Dendritic cell treated with granulocyte-macrophage colony-stimulating factor and Interleukin-4, amounts not matched to agents 40 ng/mL and 50 ng/mL, for 4 days (primary cell): ENCODE measurements at regions not wholly inside any gene's neighbourhood (a gene's known extent, or its start where the extent isn't known, plus 50 kb on each side); places are given as distances from the start of the nearest gene placed in this dataset.
A peak's percentile ranks its signal among the peaks of the same experiment; 100 is the strongest.

Source experiments
- H3K27ac Mint-ChIP-seq: one replicate; pipeline ENCODE4 v1.8.0; 2022; ENCODE audit warnings: mild to moderate bottlenecking, mixed read lengths
- H3K27me3 Mint-ChIP-seq: one replicate; pipeline ENCODE4 v1.8.0; 2022; ENCODE audit warnings: mild to moderate bottlenecking, mixed read lengths
- H3K36me3 Mint-ChIP-seq: one replicate; pipeline ENCODE4 v1.8.0; 2022; ENCODE audit warnings: low read depth, mixed read lengths
- H3K4me1 Mint-ChIP-seq: one replicate; pipeline ENCODE4 v1.8.0; 2022; ENCODE audit warnings: low read depth, mixed read lengths
- H3K4me3 Mint-ChIP-seq: one replicate; pipeline ENCODE4 v1.8.0; 2022; ENCODE audit warnings: mild to moderate bottlenecking, moderate library complexity, mixed read lengths
- H3K9me3 Mint-ChIP-seq: one replicate; pipeline ENCODE4 v1.8.0; 2022; ENCODE audit warnings: mixed read lengths
- intact Hi-C: fragments of 100-400 bp; cut with micrococcal nuclease; formaldehyde crosslinking; loops from one replicate; pipeline ENCODE4 v1.15.0; 2022

DNA sequence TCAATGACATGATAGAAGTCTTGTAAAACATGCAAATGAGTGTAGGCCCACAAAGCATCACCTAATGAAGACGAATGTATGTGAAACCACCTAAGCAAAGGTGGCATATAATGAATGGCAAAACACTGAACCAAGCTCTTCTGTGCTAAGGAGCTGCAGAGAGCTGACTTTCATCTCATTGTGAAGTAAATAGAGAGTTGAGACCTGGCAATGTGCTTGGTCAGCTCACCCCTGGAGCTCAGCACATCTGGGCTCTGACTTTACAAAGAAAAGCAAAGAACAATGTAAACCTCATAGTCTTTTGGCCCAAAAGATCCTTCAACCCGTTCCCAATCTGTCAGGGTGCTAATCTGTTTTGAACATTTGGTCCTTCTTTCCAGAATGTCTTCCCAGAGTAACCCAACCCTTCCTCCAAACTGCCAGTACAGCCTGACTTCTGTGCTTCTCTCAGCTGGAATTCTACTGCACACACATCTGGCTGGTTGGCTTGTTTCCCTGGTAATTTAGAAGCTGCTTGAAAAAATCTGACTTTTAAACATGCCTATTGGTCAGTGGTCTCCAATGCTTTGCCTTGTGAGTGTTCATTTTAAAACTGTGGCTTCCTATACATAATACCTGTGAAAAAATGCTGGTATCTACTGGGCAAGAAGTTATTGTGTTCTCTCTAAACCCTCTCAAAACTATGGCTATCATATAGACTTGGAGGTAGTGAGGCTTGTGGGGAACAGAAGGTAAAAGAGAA is 101.7 kb downstream of the CD200R1L start:
- Mint-ChIP-seq H3K4me3 (no peak overlapping the region), H3K27ac (no peak overlapping the region), H3K27me3 (no peaks in the 10 kb centered on the region), H3K9me3 (no peaks in the 10 kb centered on the region), H3K36me3 (no peaks in the 10 kb centered on the region), H3K4me1 (peaks cover 36% of the 10 kb centered on the region)
- intact Hi-C loops = no loop called here

DNA sequence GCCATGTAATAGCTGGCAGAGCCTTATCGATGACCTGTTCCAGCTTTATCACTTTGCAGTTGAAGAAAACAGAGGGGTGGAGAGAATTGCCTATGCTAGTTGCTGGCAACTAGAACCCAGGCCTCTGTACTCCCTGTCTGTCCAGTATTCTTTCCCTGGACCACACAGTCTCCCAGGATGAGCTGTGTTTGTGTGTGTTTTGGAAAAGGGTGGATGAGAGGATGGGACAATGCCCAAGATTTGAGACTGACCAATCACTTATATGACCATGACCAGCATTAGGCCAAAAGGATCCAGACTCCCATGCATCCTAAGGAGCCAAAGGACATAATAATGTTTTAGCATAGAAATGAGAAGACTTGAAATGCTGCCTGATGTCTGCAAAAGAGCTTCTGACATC is 102.6 kb downstream of the CD200R1L start:
- intact Hi-C loops = no loop called here
- no peak overlapping the region for H3K27ac Mint-ChIP-seq
- peaks cover 39% of the 10 kb centered on the region for H3K4me1 Mint-ChIP-seq
- no peaks in the 10 kb centered on the region for H3K27me3 Mint-ChIP-seq
- H3K36me3 Mint-ChIP-seq = no peaks in the 10 kb centered on the region
- H3K9me3 Mint-ChIP-seq = no peaks in the 10 kb centered on the region
- H3K4me3 Mint-ChIP-seq = no peak overlapping the region

DNA sequence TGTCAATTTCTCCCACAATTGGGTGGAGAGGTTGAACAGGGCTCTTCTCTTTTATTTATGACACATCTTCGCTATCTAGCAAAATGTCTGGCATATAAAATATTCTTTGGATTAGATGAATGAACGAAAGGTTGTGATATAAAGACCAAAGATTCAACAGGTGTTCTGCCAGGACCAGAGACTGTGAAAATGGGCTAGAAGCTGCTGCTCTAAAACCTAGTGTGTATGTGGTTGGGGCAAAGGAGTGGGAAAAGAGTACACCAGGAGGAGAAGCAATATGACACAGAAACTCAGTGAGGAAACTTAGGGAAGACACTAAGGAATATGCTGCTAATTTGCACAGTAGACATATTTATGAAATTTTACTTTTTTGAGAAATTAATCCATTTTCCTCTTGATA is 102.0 kb upstream of the CCDC80 start:
- Mint-ChIP-seq H3K27me3 (no peaks in the 10 kb centered on the region), H3K27ac (no peak overlapping the region), H3K36me3 (no peaks in the 10 kb centered on the region), H3K9me3 (no peaks in the 10 kb centered on the region), H3K4me3 (no peak overlapping the region), H3K4me1 (peaks cover 33% of the 10 kb centered on the region)
- intact Hi-C loops = no loop called here

DNA sequence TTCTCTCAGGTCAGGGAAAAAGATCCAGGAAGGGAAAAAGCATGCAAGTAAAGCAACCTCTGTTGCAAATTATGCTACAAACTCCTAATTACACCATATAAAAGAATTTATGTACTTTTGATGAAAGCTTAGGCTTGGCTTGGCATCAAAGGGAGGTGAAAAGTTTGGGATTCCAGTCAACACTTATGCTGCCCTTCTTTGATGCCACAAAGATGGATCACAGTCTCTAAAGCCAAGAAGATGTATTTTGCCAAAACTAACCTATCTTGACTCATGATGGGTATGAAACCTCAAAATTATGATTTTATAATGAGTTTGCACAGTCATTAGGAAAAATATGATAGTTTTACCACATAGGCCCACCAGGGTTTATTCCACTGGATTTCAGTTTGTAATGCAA is 101.0 kb upstream of the CCDC80 start:
- Mint-ChIP-seq H3K27me3 (no peaks in the 10 kb centered on the region), H3K36me3 (no peaks in the 10 kb centered on the region), H3K4me1 (peaks cover 33% of the 10 kb centered on the region), H3K27ac (peak overlapping the region; percentile 2), H3K9me3 (no peaks in the 10 kb centered on the region), H3K4me3 (no peak overlapping the region)
- intact Hi-C loops = no loop called here

DNA sequence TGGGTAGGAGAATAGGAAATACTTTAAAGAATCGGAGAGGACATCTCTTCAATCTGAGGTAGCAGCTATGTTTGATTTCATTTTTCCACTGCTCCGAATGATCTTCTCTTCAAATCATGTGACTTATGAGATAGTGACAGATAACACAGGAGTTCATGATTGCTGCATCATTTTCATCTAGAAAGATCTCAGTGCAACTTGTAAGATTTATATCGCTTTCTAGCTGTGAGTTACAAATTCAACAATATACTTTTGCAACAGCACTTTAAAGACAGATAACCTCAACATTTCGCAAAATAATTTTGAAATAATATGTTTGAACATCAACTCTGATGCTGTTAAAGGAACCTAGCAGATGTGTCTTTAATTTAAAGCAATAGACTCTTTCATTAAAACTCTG is 99.9 kb upstream of the CCDC80 start:
- Mint-ChIP-seq H3K4me3 (no peak overlapping the region), H3K4me1 (peaks cover 41% of the 10 kb centered on the region), H3K27ac (no peak overlapping the region), H3K36me3 (no peaks in the 10 kb centered on the region), H3K27me3 (no peaks in the 10 kb centered on the region), H3K9me3 (no peaks in the 10 kb centered on the region)
- intact Hi-C loops = no loop called here

DNA sequence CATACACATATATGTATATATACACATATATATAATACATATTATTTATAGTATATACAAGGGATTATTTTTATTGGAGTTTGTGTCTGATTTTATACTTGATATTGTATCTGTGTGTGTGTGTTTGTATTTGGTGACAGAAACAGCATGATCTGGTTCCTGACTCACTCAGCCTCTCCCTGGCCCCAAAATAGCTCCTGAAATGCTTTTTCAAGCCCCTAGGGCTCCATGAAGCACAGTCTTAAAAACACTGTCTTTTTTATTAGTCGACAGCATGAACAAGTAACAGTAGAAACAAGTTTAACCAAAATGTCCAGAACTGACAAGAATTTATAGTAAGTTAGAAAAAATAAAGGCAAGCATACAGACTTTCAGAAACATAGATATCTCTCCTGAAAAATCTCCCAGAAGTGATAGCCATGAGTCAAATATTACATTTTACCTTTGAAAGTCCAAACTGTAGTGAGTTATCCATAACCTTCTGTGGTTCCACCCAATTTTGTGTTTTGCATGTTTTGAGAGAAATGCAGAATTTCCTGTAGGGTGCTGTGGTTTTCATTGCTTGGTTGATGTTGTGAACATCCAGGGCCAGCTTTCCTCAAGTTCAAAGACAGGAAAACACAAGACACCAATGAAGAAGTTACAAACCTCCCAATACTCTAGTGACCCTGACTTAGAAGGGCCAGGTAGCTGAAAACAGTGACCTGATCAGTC is 98.5 kb upstream of the CCDC80 start:
- no peaks in the 10 kb centered on the region for H3K27me3 Mint-ChIP-seq
- H3K4me1 Mint-ChIP-seq = peaks cover 41% of the 10 kb centered on the region
- no peak overlapping the region for H3K27ac Mint-ChIP-seq
- H3K4me3 Mint-ChIP-seq = no peak overlapping the region
- no peaks in the 10 kb centered on the region for H3K9me3 Mint-ChIP-seq
- intact Hi-C loops = loop anchor here (5.0 kb wide), 1 partner anchor 78 kb away; no protein-coding TSS in a partner anchor
- no peaks in the 10 kb centered on the region for H3K36me3 Mint-ChIP-seq

DNA sequence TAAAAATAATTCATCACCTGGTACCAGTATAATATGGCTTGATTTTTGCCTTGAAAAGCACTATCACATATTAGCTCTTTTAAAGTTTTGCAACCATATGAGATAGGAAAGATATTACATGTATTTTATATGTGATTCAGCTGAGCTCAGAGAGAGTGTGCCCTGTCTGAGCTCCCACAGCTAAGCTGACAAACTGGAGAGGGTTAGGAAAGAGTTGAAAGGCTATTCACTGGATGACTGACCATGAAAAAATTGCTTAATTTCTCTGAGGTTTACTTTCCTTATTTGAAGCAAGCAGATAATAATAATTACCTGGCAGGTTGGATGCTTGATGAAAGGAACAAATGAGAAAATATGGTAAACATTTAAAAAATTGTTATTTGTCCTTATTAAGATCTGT is 97.4 kb upstream of the CCDC80 start:
- Mint-ChIP-seq H3K4me1 (peaks cover 46% of the 10 kb centered on the region), H3K36me3 (no peaks in the 10 kb centered on the region), H3K9me3 (no peaks in the 10 kb centered on the region), H3K4me3 (no peak overlapping the region), H3K27me3 (no peaks in the 10 kb centered on the region), H3K27ac (no peak overlapping the region)
- intact Hi-C loops = loop anchor here (5.0 kb wide), 1 partner anchor 79 kb away; no protein-coding TSS in a partner anchor

DNA sequence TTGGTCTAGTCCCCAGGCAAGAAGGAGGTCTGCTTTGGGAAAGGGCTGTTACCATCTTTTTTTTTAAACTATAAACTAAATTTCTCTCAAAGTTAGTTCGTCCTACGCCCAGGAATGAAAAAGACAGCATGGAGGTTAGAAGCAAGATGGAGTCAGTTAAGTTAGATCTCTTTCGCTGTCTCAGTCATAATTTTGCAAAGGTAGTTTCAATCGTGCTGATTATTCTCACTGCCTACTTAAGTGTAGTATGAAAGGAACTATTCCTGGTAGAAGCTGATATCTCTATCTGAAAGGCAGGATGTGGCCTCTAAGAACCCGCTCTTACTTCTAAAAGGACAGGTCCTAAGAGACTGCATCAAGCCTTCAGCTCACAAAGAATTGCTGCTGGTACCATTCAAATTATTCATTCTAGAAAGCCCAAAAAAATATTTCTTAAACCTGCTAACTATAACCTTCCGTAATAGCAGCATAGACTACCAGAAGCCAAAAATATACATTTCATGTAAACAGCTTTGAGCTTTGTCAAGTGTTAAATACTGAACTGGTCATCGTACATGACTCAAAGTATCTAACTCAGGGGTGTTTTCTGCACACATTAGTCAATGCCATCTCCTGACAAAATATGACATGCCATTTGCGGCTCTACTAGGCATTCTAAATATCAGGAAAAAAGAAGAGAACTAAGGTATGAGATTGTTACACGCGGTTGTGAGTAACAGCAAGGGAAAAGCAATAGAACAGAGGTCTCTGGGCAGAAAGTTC is 96.0 kb upstream of the CCDC80 start:
- Mint-ChIP-seq H3K4me1 (peaks cover 40% of the 10 kb centered on the region), H3K36me3 (no peaks in the 10 kb centered on the region), H3K27me3 (no peaks in the 10 kb centered on the region), H3K4me3 (no peak overlapping the region), H3K9me3 (no peaks in the 10 kb centered on the region), H3K27ac (no peak overlapping the region)
- intact Hi-C loops = loop anchor here (5.0 kb wide), 1 partner anchor 80 kb away; no protein-coding TSS in a partner anchor

DNA sequence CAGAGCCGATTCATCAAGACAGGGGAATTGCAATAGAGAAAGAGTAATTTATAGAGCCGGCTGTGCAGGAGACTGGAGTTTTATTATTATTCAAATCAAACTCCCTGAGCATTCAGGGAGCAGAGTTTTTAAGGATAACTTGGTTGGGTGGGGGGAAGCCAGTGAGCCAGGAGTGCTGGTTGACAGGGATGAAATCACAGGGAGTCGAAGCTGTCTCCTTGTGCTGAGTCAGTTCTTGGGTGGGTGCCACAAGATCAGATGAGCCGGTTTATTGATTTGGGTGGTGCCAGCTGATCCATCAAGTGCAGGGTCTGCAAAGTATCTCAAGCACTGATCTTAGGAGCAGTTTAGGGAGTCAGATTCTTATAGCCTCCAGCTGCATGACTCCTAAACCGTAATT is 95.4 kb upstream of the CCDC80 start:
- H3K27ac Mint-ChIP-seq = peak overlapping the region; percentile 47
- H3K4me1 Mint-ChIP-seq = peaks cover 40% of the 10 kb centered on the region
- no peaks in the 10 kb centered on the region for H3K27me3 Mint-ChIP-seq
- intact Hi-C loops = loop anchor here (5.0 kb wide), 1 partner anchor 81 kb away; no protein-coding TSS in a partner anchor
- no peaks in the 10 kb centered on the region for H3K36me3 Mint-ChIP-seq
- no peaks in the 10 kb centered on the region for H3K9me3 Mint-ChIP-seq
- H3K4me3 Mint-ChIP-seq = no peak overlapping the region

DNA sequence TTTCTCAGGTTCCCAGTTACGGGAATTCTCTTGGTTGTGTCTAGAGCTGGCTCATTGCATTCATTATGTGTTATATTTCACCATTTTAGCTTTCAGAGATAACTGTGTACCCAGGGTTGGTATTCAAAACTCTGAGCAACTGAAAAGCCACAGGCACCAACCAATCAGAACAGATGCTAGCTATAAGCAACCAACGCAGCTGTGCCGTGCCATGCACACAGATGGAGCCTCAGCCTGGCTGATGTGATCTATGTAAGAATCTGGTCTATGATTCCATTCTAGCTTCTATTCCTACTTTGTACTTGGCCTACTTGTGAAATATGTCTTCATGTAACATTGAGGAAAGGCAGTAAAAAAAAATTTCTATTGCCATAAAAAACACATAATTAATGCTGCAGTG is 95.0 kb upstream of the CCDC80 start:
- intact Hi-C loops = loop anchor here (2.0 to 5.0 kb wide), 2 partner anchors 81 to 243 kb away; no protein-coding TSS in a partner anchor
- Mint-ChIP-seq H3K36me3 (no peaks in the 10 kb centered on the region), H3K27me3 (no peaks in the 10 kb centered on the region), H3K27ac (peak overlapping the region; percentile 47), H3K4me3 (no peak overlapping the region), H3K9me3 (no peaks in the 10 kb centered on the region), H3K4me1 (peaks cover 40% of the 10 kb centered on the region)

DNA sequence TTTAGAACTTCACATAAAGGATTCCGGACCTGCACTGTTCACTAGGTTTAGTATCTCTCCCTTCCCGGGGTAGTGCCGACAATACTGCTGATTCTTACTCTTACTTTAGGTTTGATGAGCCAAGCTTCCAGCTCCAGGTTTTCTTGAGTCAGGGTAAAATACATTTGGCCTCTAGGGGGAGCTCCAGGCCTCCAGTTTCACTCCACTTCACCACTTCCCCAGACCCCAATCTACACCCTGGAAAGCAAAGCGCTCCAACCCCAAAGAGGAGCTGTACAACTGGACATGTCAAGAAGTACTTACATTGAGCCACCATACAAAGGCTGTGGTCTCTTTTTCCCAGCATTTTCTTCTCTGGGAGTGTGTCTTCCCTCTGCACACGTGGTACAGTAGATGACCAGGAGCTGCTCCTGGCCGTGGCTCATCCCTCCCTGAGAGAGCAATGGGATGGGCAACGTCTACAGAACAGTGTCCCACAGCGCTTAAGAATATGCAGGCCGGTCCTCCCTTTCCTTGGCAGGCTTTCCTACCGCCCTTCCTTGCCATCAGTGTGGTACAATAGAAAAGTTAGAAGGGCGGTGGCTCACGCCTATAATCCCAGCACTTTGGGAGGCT is 93.9 kb upstream of the CCDC80 start:
- no peaks in the 10 kb centered on the region for H3K36me3 Mint-ChIP-seq
- no peaks in the 10 kb centered on the region for H3K27me3 Mint-ChIP-seq
- intact Hi-C loops = loop anchor here (2.0 to 5.0 kb wide), 2 partner anchors 82 to 244 kb away; no protein-coding TSS in a partner anchor
- no peak overlapping the region for H3K4me3 Mint-ChIP-seq
- no peaks in the 10 kb centered on the region for H3K9me3 Mint-ChIP-seq
- H3K27ac Mint-ChIP-seq = no peak overlapping the region
- peaks cover 30% of the 10 kb centered on the region for H3K4me1 Mint-ChIP-seq

DNA sequence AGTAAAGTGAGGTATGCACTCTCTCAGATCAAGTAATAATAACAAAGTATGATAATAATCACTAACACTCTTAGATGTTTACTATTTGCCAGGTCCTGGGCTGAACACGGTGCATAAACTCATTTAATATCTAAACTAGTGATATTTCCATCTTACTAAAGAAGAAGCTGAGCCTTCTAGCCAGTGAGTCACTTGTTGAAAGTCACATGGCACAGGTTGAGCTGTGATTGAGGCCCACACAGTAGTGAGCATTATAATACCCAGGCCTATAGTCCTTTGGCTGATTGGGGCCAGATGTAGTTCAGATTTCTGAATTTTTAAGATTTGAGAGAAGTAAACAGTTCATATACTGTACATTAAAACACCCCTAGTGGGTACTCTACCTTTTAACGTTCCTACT is 93.2 kb upstream of the CCDC80 start:
- intact Hi-C loops = loop anchor here (2.0 kb wide), 1 partner anchor 245 kb away; no protein-coding TSS in a partner anchor
- Mint-ChIP-seq H3K9me3 (no peaks in the 10 kb centered on the region), H3K4me1 (peaks cover 28% of the 10 kb centered on the region), H3K27ac (no peak overlapping the region), H3K36me3 (no peaks in the 10 kb centered on the region), H3K4me3 (no peak overlapping the region), H3K27me3 (no peaks in the 10 kb centered on the region)

DNA sequence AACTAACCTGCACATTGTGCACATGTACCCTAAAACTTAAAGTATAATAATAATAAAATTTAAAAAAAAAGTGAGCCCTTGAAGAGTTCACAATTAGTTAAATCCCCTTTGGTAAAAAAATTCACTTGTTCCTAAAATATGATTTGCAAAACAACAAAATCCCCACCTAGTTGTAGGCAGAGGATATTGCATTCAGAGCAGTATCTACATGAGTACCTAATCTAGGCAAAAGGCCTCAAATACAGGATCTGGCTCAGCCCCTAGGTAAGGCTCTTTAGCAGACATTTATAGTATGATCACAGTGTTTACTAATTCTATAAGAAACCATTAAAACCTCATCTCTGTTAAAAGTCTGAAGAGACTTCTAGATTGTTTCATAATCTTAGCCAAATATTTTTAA is 89.3 kb upstream of the CCDC80 start:
- peaks cover 19% of the 10 kb centered on the region for H3K4me1 Mint-ChIP-seq
- no peak overlapping the region for H3K4me3 Mint-ChIP-seq
- intact Hi-C loops = no loop called here
- no peaks in the 10 kb centered on the region for H3K9me3 Mint-ChIP-seq
- no peak overlapping the region for H3K27ac Mint-ChIP-seq
- no peaks in the 10 kb centered on the region for H3K27me3 Mint-ChIP-seq
- H3K36me3 Mint-ChIP-seq = no peaks in the 10 kb centered on the region
